IMR-90 (cell line): ENCODE measurements at regions not wholly inside any gene's neighbourhood (a gene's known extent, or its start where the extent isn't known, plus 50 kb on each side); places are given as distances from the start of the nearest gene placed in this dataset.

Experiments
- CTCF ChIP-seq: conservative IDR thresholded peaks from 2 replicates; pipeline ENCODE4 v1.5.1; 2012; ENCODE audit warnings: mild to moderate bottlenecking, low read depth, low read length, improper control_type of control experiment
- ELK1 ChIP-seq: fragments of 150-350 bp; IDR thresholded peaks from 2 replicates; pipeline ENCODE4 v1.6.1; 2016; ENCODE audit warnings: low read depth, mild to moderate bottlenecking, low read length, moderate library complexity, borderline replicate concordance
- POLR2A ChIP-seq: IDR thresholded peaks from 2 replicates; pipeline ENCODE4 v1.6.1; 2012; ENCODE audit warnings: mild to moderate bottlenecking, low read depth, low read length

GRCh38 chr21:36606983-36607325 lies 92.0 kb upstream of the SIM2 start:
- TF ChIP-seq CTCF (no peak), POLR2A (no peak), ELK1 (no peak)
